BE2C (cell line): ENCODE measurements at regions not wholly inside any gene's neighbourhood (a gene's known extent, or its start where the extent isn't known, plus 50 kb on each side); places are given as distances from the start of the nearest gene placed in this dataset.
"Not testable (repeated sequence)": the region's sequence is repeated elsewhere in the genome, so short reads cannot be mapped to it uniquely, and the experiment has no call there.

Experiments
- DNase-seq: peaks from one replicate; pipeline ENCODE4 v3.0.0-alpha.2; 2020
- H3K27me3 ChIP-seq: fragments of 250-450 bp; sonication (Bioruptor Pico); 2 replicates; pipeline ENCODE4 v1.5.1; 2020; ENCODE audit warnings: mild to moderate bottlenecking
- H3K36me3 ChIP-seq: fragments of 250-450 bp; sonication (Bioruptor Pico); 2 replicates; pipeline ENCODE4 v1.5.1; 2020; ENCODE audit warnings: mild to moderate bottlenecking
- H3K4me1 ChIP-seq: fragments of 250-450 bp; sonication (Bioruptor Pico); 2 replicates; pipeline ENCODE4 v1.5.1; 2020
- H3K4me3 ChIP-seq: 2 replicates; pipeline ENCODE4 v1.5.1; 2011; ENCODE audit warnings: low read depth, low read length
- H3K9me3 ChIP-seq: fragments of 250-450 bp; sonication (Bioruptor Pico); 2 replicates; pipeline ENCODE4 v1.5.1; 2020
- TF ChIP-seq, protein P1 (sequence below): IDR thresholded peaks from 2 replicates; pipeline ENCODE4 v1.5.1; 2012; ENCODE audit warnings: mild to moderate bottlenecking, low read depth, low read length

DNA sequence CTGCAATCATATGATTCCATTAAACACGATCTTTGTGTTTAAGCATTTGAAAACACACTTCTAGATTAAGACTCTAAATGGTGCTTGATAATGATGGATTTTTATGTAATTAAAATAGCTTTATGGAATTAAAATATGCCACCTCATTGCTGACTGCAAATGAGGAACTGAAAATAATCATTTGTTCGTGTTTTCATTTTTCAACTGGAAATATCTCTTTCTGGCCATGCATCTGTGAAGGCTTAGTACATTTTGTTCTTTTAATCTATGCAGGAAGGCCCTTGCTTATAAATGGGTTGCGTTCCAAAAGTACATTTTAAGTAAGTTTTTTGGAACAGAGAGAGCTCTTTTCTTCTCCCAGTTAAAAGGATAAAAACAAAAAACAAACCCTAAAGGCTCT lies 125.5 kb downstream of the MC4R start:
- H3K4me3 ChIP-seq = no peak overlapping the region
- no peak for DNase-seq
- H3K36me3 ChIP-seq = no peaks in the 10 kb centered on the region
- TF ChIP-seq, protein P1, sequence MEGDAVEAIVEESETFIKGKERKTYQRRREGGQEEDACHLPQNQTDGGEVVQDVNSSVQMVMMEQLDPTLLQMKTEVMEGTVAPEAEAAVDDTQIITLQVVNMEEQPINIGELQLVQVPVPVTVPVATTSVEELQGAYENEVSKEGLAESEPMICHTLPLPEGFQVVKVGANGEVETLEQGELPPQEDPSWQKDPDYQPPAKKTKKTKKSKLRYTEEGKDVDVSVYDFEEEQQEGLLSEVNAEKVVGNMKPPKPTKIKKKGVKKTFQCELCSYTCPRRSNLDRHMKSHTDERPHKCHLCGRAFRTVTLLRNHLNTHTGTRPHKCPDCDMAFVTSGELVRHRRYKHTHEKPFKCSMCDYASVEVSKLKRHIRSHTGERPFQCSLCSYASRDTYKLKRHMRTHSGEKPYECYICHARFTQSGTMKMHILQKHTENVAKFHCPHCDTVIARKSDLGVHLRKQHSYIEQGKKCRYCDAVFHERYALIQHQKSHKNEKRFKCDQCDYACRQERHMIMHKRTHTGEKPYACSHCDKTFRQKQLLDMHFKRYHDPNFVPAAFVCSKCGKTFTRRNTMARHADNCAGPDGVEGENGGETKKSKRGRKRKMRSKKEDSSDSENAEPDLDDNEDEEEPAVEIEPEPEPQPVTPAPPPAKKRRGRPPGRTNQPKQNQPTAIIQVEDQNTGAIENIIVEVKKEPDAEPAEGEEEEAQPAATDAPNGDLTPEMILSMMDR = no peak
- no peaks in the 10 kb centered on the region for H3K9me3 ChIP-seq
- no peaks in the 10 kb centered on the region for H3K27me3 ChIP-seq
- no peaks in the 10 kb centered on the region for H3K4me1 ChIP-seq

DNA sequence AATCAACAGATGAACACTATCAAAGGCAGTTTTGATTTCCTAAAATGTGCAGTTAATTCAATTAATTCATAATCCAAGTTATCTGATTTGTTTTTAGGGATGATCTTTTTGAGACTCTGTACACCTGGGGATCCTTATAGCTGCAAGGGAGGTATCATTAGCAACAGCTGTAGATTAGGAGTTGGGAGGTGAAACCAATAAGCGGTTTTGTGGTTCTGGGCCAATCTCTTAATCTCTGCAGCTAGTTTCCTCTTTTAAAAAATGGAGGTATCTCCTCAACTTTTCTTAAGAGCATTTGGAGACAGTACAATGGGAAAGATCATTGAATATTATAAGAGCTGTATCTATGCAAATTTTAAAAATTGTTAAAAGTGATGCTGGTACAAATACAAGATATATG lies 126.0 kb downstream of the MC4R start:
- H3K27me3 ChIP-seq = no peaks in the 10 kb centered on the region
- DNase-seq = no peak
- no peaks in the 10 kb centered on the region for H3K4me1 ChIP-seq
- no peaks in the 10 kb centered on the region for H3K9me3 ChIP-seq
- TF ChIP-seq, protein P1 = no peak
- no peak overlapping the region for H3K4me3 ChIP-seq
- H3K36me3 ChIP-seq = no peaks in the 10 kb centered on the region

DNA sequence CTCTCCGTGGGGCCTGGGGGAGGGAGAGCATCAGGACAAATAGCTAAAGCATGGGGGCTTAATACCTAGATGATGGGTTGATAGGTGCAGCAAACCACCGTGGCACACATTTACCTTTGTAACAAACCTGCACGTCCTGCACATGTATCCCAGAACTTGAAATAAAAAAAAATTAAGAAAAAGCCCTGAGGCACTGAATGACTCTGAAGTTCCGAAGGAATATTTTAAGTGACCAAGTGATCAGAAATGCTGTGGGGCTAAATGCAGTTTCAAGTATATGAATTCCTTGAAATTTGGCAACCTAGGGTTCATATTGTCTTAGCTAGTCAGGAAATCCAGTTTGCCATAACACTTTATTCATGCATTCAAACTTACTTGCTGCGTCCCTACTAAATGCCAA lies 127.5 kb downstream of the MC4R start:
- Histone ChIP-seq H3K4me1 (no peaks in the 10 kb centered on the region), H3K4me3 (no peak overlapping the region), H3K36me3 (no peaks in the 10 kb centered on the region), H3K9me3 (no peaks in the 10 kb centered on the region), H3K27me3 (no peaks in the 10 kb centered on the region)
- TF ChIP-seq, protein P1 = no peak
- DNase-seq = no peak

DNA sequence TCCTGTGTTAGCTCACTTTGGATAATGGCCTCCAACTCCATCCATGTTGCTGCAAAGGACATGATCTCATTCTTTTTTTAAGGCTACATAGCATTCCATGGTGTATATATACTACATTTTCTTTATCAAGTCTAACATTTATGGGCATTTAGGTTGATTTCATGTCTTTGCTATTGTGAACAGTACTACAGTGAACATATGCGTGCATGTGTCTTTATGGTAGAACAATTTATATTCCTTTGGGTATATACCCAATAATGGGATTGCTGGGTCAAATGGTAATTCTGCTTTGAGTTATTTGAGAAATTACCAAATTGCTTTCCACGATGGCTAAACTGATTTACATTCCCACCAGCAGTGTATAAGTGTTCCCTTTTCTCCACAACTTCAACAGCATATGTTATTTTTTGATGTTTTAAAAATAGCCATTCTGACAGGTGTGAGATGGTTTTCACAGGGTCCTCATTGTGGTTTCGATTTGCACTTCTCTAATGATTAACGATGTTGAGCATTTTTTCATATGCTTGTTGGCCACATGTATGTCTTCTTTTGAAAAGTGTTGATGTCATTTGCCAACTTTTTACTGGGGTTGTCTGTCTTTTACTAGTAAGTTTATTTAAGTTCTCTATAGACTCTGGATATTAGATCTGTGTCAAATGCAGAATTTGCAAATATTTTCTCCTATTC lies 133.4 kb downstream of the MC4R start:
- H3K36me3 ChIP-seq, H3K9me3 ChIP-seq, H3K27me3 ChIP-seq, DNase-seq, H3K4me1 ChIP-seq, H3K4me3 ChIP-seq: not testable (repeated sequence)

DNA sequence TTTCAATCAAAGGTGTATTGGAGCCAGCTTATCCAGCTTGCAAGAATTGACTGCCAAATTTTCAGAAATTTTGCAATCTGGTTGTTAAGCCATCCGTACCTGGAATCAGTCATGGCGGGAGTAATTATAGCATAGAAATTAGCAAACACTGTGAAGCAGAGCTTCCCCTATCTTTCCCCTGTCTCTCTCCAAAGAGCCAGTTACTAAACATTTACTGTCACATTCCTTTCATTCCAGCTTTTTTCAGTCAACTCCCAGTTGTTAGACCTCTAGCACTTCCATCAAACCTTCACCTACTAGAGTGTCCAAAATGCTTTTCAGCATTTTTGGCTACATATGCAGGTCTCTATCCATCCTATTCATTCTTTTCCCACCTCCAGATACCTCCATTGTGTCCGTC lies 137.4 kb downstream of the MC4R start:
- TF ChIP-seq, protein P1 = no peak
- Histone ChIP-seq H3K27me3 (no peaks in the 10 kb centered on the region), H3K36me3 (no peaks in the 10 kb centered on the region), H3K4me3 (no peak overlapping the region), H3K4me1 (no peaks in the 10 kb centered on the region), H3K9me3 (no peaks in the 10 kb centered on the region)
- no peak for DNase-seq

DNA sequence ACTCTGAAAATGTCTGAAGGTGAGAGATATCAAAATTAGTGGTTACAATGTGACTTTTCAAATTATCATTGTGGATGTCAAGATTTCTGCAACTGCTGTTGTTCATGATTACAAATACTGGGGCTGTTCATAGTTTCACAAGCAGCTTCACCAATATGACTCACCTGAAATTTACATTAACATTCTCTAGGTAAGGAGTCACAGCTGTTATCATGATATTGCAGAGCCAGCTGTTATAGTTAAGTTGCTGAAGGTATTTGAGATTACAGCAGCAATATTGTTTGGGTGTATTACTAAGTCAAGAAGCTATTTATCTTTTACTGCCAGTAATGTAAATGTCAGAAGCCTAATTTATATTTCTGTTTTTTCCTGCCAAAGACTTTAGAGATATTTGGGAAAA lies 140.0 kb downstream of the MC4R start:
- Histone ChIP-seq H3K4me1 (no peaks in the 10 kb centered on the region), H3K9me3 (no peaks in the 10 kb centered on the region), H3K36me3 (no peaks in the 10 kb centered on the region), H3K4me3 (no peak overlapping the region), H3K27me3 (no peaks in the 10 kb centered on the region)
- DNase-seq = no peak
- TF ChIP-seq, protein P1 = no peak
